Neuronal stem cell (in vitro differentiated cells): ENCODE measurements at regions not wholly inside any gene's neighbourhood (a gene's known extent, or its start where the extent isn't known, plus 50 kb on each side); places are given as distances from the start of the nearest gene placed in this dataset.
A peak's percentile ranks its signal among the peaks of the same experiment; 100 is the strongest.
"Not testable (repeated sequence)": the region's sequence is repeated elsewhere in the genome, so short reads cannot be mapped to it uniquely, and the experiment has no call there.

Experiments used
- DNase-seq: peaks from one replicate; pipeline ENCODE4 v3.0.0-alpha.2; 2013; ENCODE audit warnings: low spot score
- H2AFZ ChIP-seq: one replicate; pipeline ENCODE4 v1.6.1; 2013; ENCODE audit warnings: mild to moderate bottlenecking, low read length, inconsistent platforms
- H2AK5ac ChIP-seq: 2 replicates; pipeline ENCODE4 v1.6.1; 2013; ENCODE audit warnings: low read depth, mild to moderate bottlenecking, inconsistent platforms, low read length, moderate library complexity, mixed read lengths
- H2BK120ac ChIP-seq: 2 replicates; pipeline ENCODE4 v1.6.1; 2013; ENCODE audit warnings: low read depth, mild to moderate bottlenecking, inconsistent platforms, low read length, moderate library complexity, mixed read lengths
- H2BK12ac ChIP-seq: one replicate; pipeline ENCODE4 v1.6.1; 2013; ENCODE audit warnings: low read length, inconsistent platforms
- H2BK15ac ChIP-seq: 2 replicates; pipeline ENCODE4 v1.6.1; 2013; ENCODE audit warnings: mild to moderate bottlenecking, low read length, inconsistent platforms, mixed read lengths
- H2BK5ac ChIP-seq: one replicate; pipeline ENCODE4 v1.6.1; 2013; ENCODE audit warnings: inconsistent platforms, mild to moderate bottlenecking, low read length, moderate library complexity
- H3K14ac ChIP-seq: one replicate; pipeline ENCODE4 v1.6.1; 2013; ENCODE audit warnings: low read length, inconsistent platforms
- H3K18ac ChIP-seq: 2 replicates; pipeline ENCODE4 v1.6.1; 2013; ENCODE audit warnings: low read length, inconsistent platforms
- H3K23ac ChIP-seq: 2 replicates; pipeline ENCODE4 v1.6.1; 2013; ENCODE audit warnings: low read depth, mild to moderate bottlenecking, mixed read lengths, low read length, inconsistent platforms; ENCODE audit not compliant: poor library complexity
- H3K27ac ChIP-seq: replicated peaks from 3 replicates; pipeline ENCODE4 v1.5.1; 2013; ENCODE audit warnings: low read length, inconsistent platforms
- H3K27me3 ChIP-seq, 3 experiments: 2 replicates each; pipeline ENCODE4 v1.6.1; 2013; ENCODE audit warnings: low read length in 3 of 3, mild to moderate bottlenecking in 2 of 3, inconsistent platforms in 1 of 3, low read depth in 1 of 3, mixed read lengths in 1 of 3, moderate library complexity in 1 of 3; ENCODE audit not compliant: control insufficient read depth in 3 of 3, insufficient read depth in 3 of 3
- H3K36me3 ChIP-seq, 2 donors: replicated peaks in 1 of 2; 2 replicates each; pipeline ENCODE4 v1.6.1; 2013; ENCODE audit warnings: low read length in 2 of 2; ENCODE audit not compliant: control insufficient read depth in 2 of 2, insufficient read depth in 2 of 2
- H3K4ac ChIP-seq: 2 replicates; pipeline ENCODE4 v1.6.1; 2013; ENCODE audit warnings: inconsistent platforms, mild to moderate bottlenecking, low read length, moderate library complexity
- H3K4me1 ChIP-seq, 2 donors: 1 replicate in 1 of 2; 2 replicates in 1 of 2; pipeline ENCODE4 v1.6.1; 2013; ENCODE audit warnings: low read length in 2 of 2, low read depth in 1 of 2; ENCODE audit not compliant: control insufficient read depth in 2 of 2, insufficient read depth in 1 of 2
- H3K4me2 ChIP-seq: one replicate; pipeline ENCODE4 v1.6.1; 2013; ENCODE audit warnings: mild to moderate bottlenecking, low read length, inconsistent platforms; ENCODE audit not compliant: insufficient read depth, poor library complexity, severe bottlenecking
- H3K4me3 ChIP-seq, 2 donors: 2 replicates each; pipeline ENCODE4 v1.5.1; 2013; ENCODE audit warnings: low read length in 2 of 2, mild to moderate bottlenecking in 2 of 2, inconsistent platforms in 1 of 2, moderate library complexity in 1 of 2
- H3K79me1 ChIP-seq: one replicate; pipeline ENCODE4 v1.6.1; 2013; ENCODE audit warnings: low read depth, mild to moderate bottlenecking, inconsistent platforms, low read length, moderate library complexity
- H3K9ac ChIP-seq: one replicate; pipeline ENCODE4 v1.6.1; 2013; ENCODE audit warnings: mild to moderate bottlenecking, low read depth, low read length, inconsistent platforms; ENCODE audit not compliant: poor library complexity
- H3K9me3 ChIP-seq, 2 donors: replicated peaks in 1 of 2; 2 replicates each; pipeline versions ENCODE3 to v1.6.1; 2013; ENCODE audit warnings: low read length in 2 of 2, mild to moderate bottlenecking in 2 of 2, inconsistent platforms in 1 of 2, low read depth in 1 of 2, mixed read lengths in 1 of 2, moderate library complexity in 1 of 2; ENCODE audit not compliant: control insufficient read depth in 2 of 2, insufficient read depth in 1 of 2
- H4K8ac ChIP-seq: one replicate; pipeline ENCODE4 v1.6.1; 2013; ENCODE audit warnings: low read depth, mild to moderate bottlenecking, inconsistent platforms, low read length, moderate library complexity
- H4K91ac ChIP-seq: one replicate; pipeline ENCODE4 v1.6.1; 2013; ENCODE audit warnings: low read length, low read depth, mild to moderate bottlenecking, inconsistent platforms; ENCODE audit not compliant: poor library complexity
- WGBS, 2 donors: extraction: QIAGEN DNeasy Blood & Tissue Kit; methylation state at CpG; one replicate each; pipeline ENCODE4 v1.1.7; 2013; ENCODE audit warnings: missing lambda C conversion rate in 2 of 2, mixed read lengths in 1 of 2; ENCODE audit not compliant: insufficient read length in 2 of 2, insufficient replicate concordance in 1 of 2; ENCODE audit errors: extremely low coverage in 2 of 2; 5-methylcytosine and 5-hydroxymethylcytosine counted together

- H2BK120ac ChIP-seq, H2AK5ac ChIP-seq, H4K8ac ChIP-seq, H2BK15ac ChIP-seq, H3K4me2 ChIP-seq, H4K91ac ChIP-seq, H2BK12ac ChIP-seq, H3K9ac ChIP-seq, H3K23ac ChIP-seq, H3K4me3 ChIP-seq, H3K36me3 ChIP-seq, H3K14ac ChIP-seq, H3K9me3 ChIP-seq, H3K18ac ChIP-seq, H3K27me3 ChIP-seq, H2AFZ ChIP-seq, DNase-seq, H3K27ac ChIP-seq, H3K4me1 ChIP-seq, H3K79me1 ChIP-seq, H3K4ac ChIP-seq, H2BK5ac ChIP-seq: not testable (repeated sequence)
- WGBS, 2 donors: no CpG with 5 or more reads among the region's 3 CpGs
These were observed 242.3 kb upstream of the PLGLB1 start for GRCh38 chr2:87263868-87264518.

- not testable (repeated sequence) for H3K9me3 ChIP-seq, H2BK12ac ChIP-seq, H4K8ac ChIP-seq, H3K9ac ChIP-seq, H2BK15ac ChIP-seq, DNase-seq, H3K27me3 ChIP-seq, H3K27ac ChIP-seq, H3K4me2 ChIP-seq, H3K14ac ChIP-seq, H3K4ac ChIP-seq, H3K23ac ChIP-seq, H3K36me3 ChIP-seq, H2AFZ ChIP-seq, H2BK120ac ChIP-seq, H3K4me3 ChIP-seq, H4K91ac ChIP-seq, H2BK5ac ChIP-seq, H2AK5ac ChIP-seq, H3K4me1 ChIP-seq, H3K79me1 ChIP-seq, H3K18ac ChIP-seq
- no CpG with 5 or more reads among the region's 2 CpGs for WGBS, 2 donors
These were observed 253.5 kb upstream of the PLGLB1 start for GRCh38 chr2:87275192-87275591.

DNA sequence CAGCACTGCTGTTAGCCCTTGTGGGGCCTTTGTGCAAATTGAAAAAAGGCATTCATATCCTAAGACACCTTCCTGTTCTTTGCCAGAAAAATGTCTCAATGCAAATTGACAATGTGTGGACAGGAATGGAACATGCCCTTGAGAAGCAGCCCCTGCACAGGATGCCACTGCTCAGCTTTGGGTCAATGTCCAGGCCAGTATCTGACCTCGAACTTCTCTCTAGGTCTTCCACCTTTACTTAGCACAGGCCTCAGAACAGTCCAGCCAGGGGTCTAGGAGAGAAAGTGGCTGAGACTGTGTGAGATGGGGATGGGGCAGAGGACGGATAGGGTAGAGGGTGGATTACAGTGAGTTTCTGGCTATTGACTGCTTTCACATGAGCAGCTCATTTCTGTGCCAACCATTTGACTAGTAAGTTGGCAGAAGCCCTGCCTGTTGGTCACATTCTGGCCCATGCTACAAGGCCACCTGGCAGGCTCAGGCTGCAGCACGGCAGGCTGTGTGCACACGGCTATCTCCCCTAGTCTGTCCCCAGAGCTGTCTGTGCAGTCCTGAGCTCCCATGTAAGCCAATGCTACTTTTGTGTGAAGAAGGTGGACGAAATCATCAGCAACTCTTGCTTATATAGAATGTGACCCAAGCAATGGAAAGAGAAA is 254.5 kb upstream of the PLGLB1 start:
- H2AK5ac ChIP-seq, H3K9me3 ChIP-seq, H2AFZ ChIP-seq, H3K9ac ChIP-seq, H4K8ac ChIP-seq, H3K4ac ChIP-seq, H3K27ac ChIP-seq, H3K4me2 ChIP-seq, DNase-seq, H2BK5ac ChIP-seq, H3K79me1 ChIP-seq, H3K36me3 ChIP-seq, H3K27me3 ChIP-seq, H3K23ac ChIP-seq, H4K91ac ChIP-seq, H2BK120ac ChIP-seq, H3K18ac ChIP-seq, H2BK15ac ChIP-seq, H3K4me3 ChIP-seq, H3K4me1 ChIP-seq, H2BK12ac ChIP-seq: not testable (repeated sequence)
- H3K14ac ChIP-seq: peak overlapping the region; percentile 38
- WGBS, 2 donors: no CpG with 5 or more reads among the region's 5 CpGs

- H4K91ac ChIP-seq, H3K4me3 ChIP-seq, H3K23ac ChIP-seq, H3K4ac ChIP-seq, H3K4me2 ChIP-seq, H3K14ac ChIP-seq, DNase-seq, H3K4me1 ChIP-seq, H3K36me3 ChIP-seq, H3K18ac ChIP-seq, H3K27me3 ChIP-seq, H3K27ac ChIP-seq, H2BK12ac ChIP-seq, H2BK120ac ChIP-seq, H3K79me1 ChIP-seq, H4K8ac ChIP-seq, H2BK15ac ChIP-seq, H2AFZ ChIP-seq, H3K9ac ChIP-seq, H2AK5ac ChIP-seq, H2BK5ac ChIP-seq, H3K9me3 ChIP-seq: not testable (repeated sequence)
- no CpG with 5 or more reads among the region's 2 CpGs for WGBS, 2 donors
These were observed 255.0 kb upstream of the PLGLB1 start for GRCh38 chr2:87276673-87277072.
